IMR-90 (cell line): ENCODE measurements at regions not wholly inside any gene's neighbourhood (a gene's known extent, or its start where the extent isn't known, plus 50 kb on each side); places are given as distances from the start of the nearest gene placed in this dataset.

Experiments
- ATAC-seq: fragments of 200-7000 bp; cut with Tn5 transposase; 2 replicates; pipeline ENCODE4 v1.9.1; 2020; ENCODE audit warnings: low read depth, mild to moderate bottlenecking, moderate library complexity
- BruUV-seq: library from RNA; stranded (reverse); fragments of 400-500 nt; replicated peaks from 2 replicates; lab custom pipeline; 2021; lab: Mats Ljungman, UMichigan
- CTCF ChIA-PET: fragments of 300-600 bp; formaldehyde crosslinking; extraction: SDS; loops from one replicate; lab custom pipeline; 2021; ENCODE audit warnings: antibody characterized with exemption; lab: Yijun Ruan, JAX
- POLR2A ChIA-PET: fragments of 300-600 bp; sonication (Branson Sonifier 250); formaldehyde crosslinking; loops from one replicate; lab custom pipeline; 2022; ENCODE audit warnings: antibody characterized with exemption; ENCODE audit not compliant: unreplicated experiment; lab: Charles Lee
- DNase-seq: peaks from one replicate; pipeline ENCODE4 v3.0.0; 2013
- H2AFZ ChIP-seq: replicated peaks from 2 replicates; pipeline ENCODE3; 2013; ENCODE audit warnings: low read length, mild to moderate bottlenecking; ENCODE audit not compliant: poor library complexity
- H2AK5ac ChIP-seq: 2 replicates; pipeline ENCODE4 v1.6.1; 2013; ENCODE audit warnings: low read depth, low read length, inconsistent platforms
- H2AK9ac ChIP-seq: replicated peaks from 2 replicates; pipeline ENCODE3; 2013; ENCODE audit warnings: mild to moderate bottlenecking, low read depth, low read length, moderate library complexity; ENCODE audit not compliant: poor library complexity
- H2BK120ac ChIP-seq: 2 replicates; pipeline ENCODE4 v1.6.1; 2013; ENCODE audit warnings: low read depth, low read length, inconsistent platforms
- H2BK15ac ChIP-seq: 3 replicates; pipeline ENCODE4 v1.6.1; 2013; ENCODE audit warnings: low read depth, low read length, inconsistent platforms
- H2BK20ac ChIP-seq: 2 replicates; pipeline ENCODE4 v1.6.1; 2013; ENCODE audit warnings: low read depth, mild to moderate bottlenecking, inconsistent platforms, low read length, moderate library complexity
- H2BK5ac ChIP-seq: 2 replicates; pipeline ENCODE4 v1.6.1; 2013; ENCODE audit warnings: mild to moderate bottlenecking, low read depth, low read length, inconsistent platforms; ENCODE audit not compliant: poor library complexity, severe bottlenecking
- H3K14ac ChIP-seq: replicated peaks from 2 replicates; pipeline ENCODE4 v1.6.1; 2013; ENCODE audit warnings: low read depth, low read length, inconsistent platforms
- H3K18ac ChIP-seq: 2 replicates; pipeline ENCODE4 v1.6.1; 2013; ENCODE audit warnings: low read depth, low read length, control low read depth
- H3K23ac ChIP-seq: 2 replicates; pipeline ENCODE4 v1.6.1; 2013; ENCODE audit warnings: low read depth, low read length, inconsistent platforms
- H3K27ac ChIP-seq: 2 replicates; pipeline ENCODE4 v1.5.1; 2013; ENCODE audit warnings: mild to moderate bottlenecking, control low read depth, low read length; ENCODE audit not compliant: insufficient read depth
- H3K27me3 ChIP-seq: 2 replicates; pipeline ENCODE4 v1.6.1; 2013; ENCODE audit warnings: low read length; ENCODE audit not compliant: control insufficient read depth, insufficient read depth
- H3K36me3 ChIP-seq: 2 replicates; pipeline ENCODE4 v1.6.1; 2013; ENCODE audit warnings: low read length, mixed read lengths; ENCODE audit not compliant: control insufficient read depth, insufficient read depth
- H3K4ac ChIP-seq: 2 replicates; pipeline ENCODE4 v1.6.1; 2013; ENCODE audit warnings: low read depth, low read length, inconsistent platforms
- H3K4me1 ChIP-seq: 2 replicates; pipeline ENCODE4 v1.6.1; 2013; ENCODE audit warnings: low read length, mixed read lengths; ENCODE audit not compliant: control insufficient read depth, insufficient read depth
- H3K4me2 ChIP-seq: 2 replicates; pipeline ENCODE4 v1.6.1; 2013; ENCODE audit warnings: low read depth, mild to moderate bottlenecking, control low read depth, low read length, moderate library complexity
- H3K4me3 ChIP-seq: 2 replicates; pipeline ENCODE4 v1.5.1; 2013; ENCODE audit warnings: low read depth, mild to moderate bottlenecking, control low read depth, low read length, moderate library complexity; ENCODE audit not compliant: insufficient read depth
- H3K56ac ChIP-seq: 2 replicates; pipeline ENCODE4 v1.6.1; 2013; ENCODE audit warnings: low read length, inconsistent platforms; ENCODE audit not compliant: insufficient read depth; ENCODE audit errors: extremely low read depth
- H3K79me1 ChIP-seq, 2 experiments: 2 replicates each; pipeline ENCODE4 v1.6.1; 2013; ENCODE audit warnings: low read length in 2 of 2, inconsistent platforms in 1 of 2, low read depth in 1 of 2
- H3K9ac ChIP-seq: 2 replicates; pipeline ENCODE4 v1.6.1; 2013; ENCODE audit warnings: low read depth, low read length, control low read depth
- H3K9me1 ChIP-seq: 2 replicates; pipeline ENCODE4 v1.6.1; 2013; ENCODE audit warnings: low read length, inconsistent platforms; ENCODE audit not compliant: insufficient read depth
- H3K9me3 ChIP-seq: 2 replicates; pipeline ENCODE4 v1.6.1; 2013; ENCODE audit warnings: low read length; ENCODE audit not compliant: control insufficient read depth, insufficient read depth
- H4K20me1 ChIP-seq: 2 replicates; pipeline ENCODE4 v1.6.1; 2013; ENCODE audit warnings: low read length, inconsistent platforms; ENCODE audit not compliant: insufficient read depth
- H4K5ac ChIP-seq: 2 replicates; pipeline ENCODE4 v1.6.1; 2013; ENCODE audit warnings: mild to moderate bottlenecking, low read depth, low read length, control low read depth
- H4K8ac ChIP-seq, 2 experiments: 2 replicates each; pipeline ENCODE4 v1.6.1; 2013; ENCODE audit warnings: low read depth in 2 of 2, low read length in 2 of 2, control low read depth in 1 of 2, inconsistent platforms in 1 of 2
- H4K91ac ChIP-seq: 2 replicates; pipeline ENCODE4 v1.6.1; 2013; ENCODE audit warnings: low read depth, low read length, inconsistent platforms; ENCODE audit not compliant: insufficient read depth
- CTCF ChIP-seq: conservative IDR thresholded peaks from 2 replicates; pipeline ENCODE4 v1.5.1; 2012; ENCODE audit warnings: mild to moderate bottlenecking, low read depth, low read length, improper control_type of control experiment
- WGBS, 2 experiments: methylation state at CpG; one replicate each; pipeline versions ENCODE4 v1.1.5 to v1.1.7; 2013; ENCODE audit warnings: missing lambda C conversion rate in 2 of 2; ENCODE audit not compliant: insufficient read length in 1 of 2; ENCODE audit errors: extremely low coverage in 2 of 2; 5-methylcytosine and 5-hydroxymethylcytosine counted together
- dilution Hi-C: fragments of 300-500 bp; cut with HindIII; formaldehyde crosslinking; loops from one replicate; pipeline ENCODE4 v1.14.3; 2018; ENCODE audit warnings: low sequenced_read_pairs; ENCODE audit not compliant: unreplicated experiment
- in situ Hi-C: fragments of 300-500 bp; cut with MboI; formaldehyde crosslinking; loops from 3 replicates; pipeline ENCODE4 v1.14.3; 2019; ENCODE audit warnings: low sequenced_read_pairs, inconsistent platforms, mixed read lengths
- intact Hi-C: fragments of 100-400 bp; cut with micrococcal nuclease; formaldehyde crosslinking; loops from 2 replicates; pipeline ENCODE4 v1.10.0; 2022

- H2BK120ac ChIP-seq: no peak overlapping the region
- H3K4me3 ChIP-seq: no peak overlapping the region
- intact Hi-C loops (no loop called here), dilution Hi-C loops (no loop called here), in situ Hi-C loops (no loop called here)
- H3K23ac ChIP-seq: no peak overlapping the region
- no peak overlapping the region for H4K8ac ChIP-seq
- H2BK15ac ChIP-seq: no peak overlapping the region
- 37% methylated on average over 2 of the region's 9 CpGs; no CpG with 5 or more reads in 1 of the 2 experiments for WGBS, 2 experiments
- DNase-seq (no peak), ATAC-seq (no peak)
- no peak for TF ChIP-seq CTCF
- no peak overlapping the region for H2BK5ac ChIP-seq
- H3K79me1 ChIP-seq: no peaks in the 10 kb centered on the region
- CTCF ChIA-PET: interaction anchor here (0.6 kb wide), 1 partner anchor 178 kb away, joined by 3 read pairs; no protein-coding TSS in a partner anchor
- H3K4me2 ChIP-seq: no peak overlapping the region
- no peak overlapping the region for H4K91ac ChIP-seq
- H3K27ac ChIP-seq: no peak overlapping the region
- no peak overlapping the region for H2BK20ac ChIP-seq
- H4K20me1 ChIP-seq: no peaks in the 10 kb centered on the region
- H2AK5ac ChIP-seq: no peak overlapping the region
- H3K9me3 ChIP-seq: no peaks in the 10 kb centered on the region; the same call in 1 of the 2 replicates
- H3K9ac ChIP-seq: no peak overlapping the region
- no peak overlapping the region for H3K18ac ChIP-seq
- H3K27me3 ChIP-seq: no peaks in the 10 kb centered on the region
- no peak overlapping the region for H3K4ac ChIP-seq
- no TSS peak for BruUV-seq
- H3K9me1 ChIP-seq: no peaks in the 10 kb centered on the region
- no peaks in the 10 kb centered on the region for H3K36me3 ChIP-seq
- no peak overlapping the region for H2AK9ac ChIP-seq
- H3K56ac ChIP-seq: no peak overlapping the region
- no peak overlapping the region for H3K14ac ChIP-seq
- no peaks in the 10 kb centered on the region for H3K4me1 ChIP-seq
- no peak overlapping the region for H2AFZ ChIP-seq
- no peak overlapping the region for H4K5ac ChIP-seq
- POLR2A ChIA-PET: no interaction called here
Measured at GRCh38 chr13:78997902-78998629, 339.1 kb upstream of the OBI1 start.
